Fibroblast of lung (primary cell): ENCODE measurements at regions not wholly inside any gene's neighbourhood (a gene's known extent, or its start where the extent isn't known, plus 50 kb on each side); places are given as distances from the start of the nearest gene placed in this dataset.

ENCODE experiments used
- DNase-seq, 2 donors: peaks; one replicate each; pipeline versions ENCODE4 v3.0.0 to v3.0.0-alpha.2; 2010; ENCODE audit warnings: low read depth in 2 of 2
- H2AFZ ChIP-seq: 2 replicates; pipeline ENCODE4 v1.5.1; 2012; ENCODE audit warnings: low read length, control low read depth, inconsistent platforms
- H3K27ac ChIP-seq: 2 replicates; pipeline ENCODE4 v1.5.1; 2011; ENCODE audit warnings: low read length, control low read depth; ENCODE audit not compliant: insufficient read depth
- H3K27me3 ChIP-seq: 2 replicates; pipeline ENCODE4 v1.5.1; 2011; ENCODE audit warnings: mild to moderate bottlenecking, low read length; ENCODE audit not compliant: control insufficient read depth, insufficient read depth
- H3K36me3 ChIP-seq: 2 replicates; pipeline ENCODE4 v1.5.1; 2011; ENCODE audit warnings: low read length; ENCODE audit not compliant: control insufficient read depth, insufficient read depth
- H3K4me1 ChIP-seq: 2 replicates; pipeline ENCODE4 v1.5.1; 2011; ENCODE audit warnings: low read length; ENCODE audit not compliant: control insufficient read depth, insufficient read depth; ENCODE audit errors: extremely low read depth
- H3K4me2 ChIP-seq: 2 replicates; pipeline ENCODE4 v1.5.1; 2011; ENCODE audit warnings: low read length, control low read depth; ENCODE audit not compliant: insufficient read depth; ENCODE audit errors: extremely low read depth
- H3K4me3 ChIP-seq, 4 experiments: fragments of 200-600 bp in 1 of 4; sonication (generic) in 1 of 4; replicated peaks in 1 of 4; 2 replicates each; pipeline ENCODE4 v1.5.1; 2011 to 2016; ENCODE audit warnings: low read length in 4 of 4, low read depth in 3 of 4, mild to moderate bottlenecking in 3 of 4, control low read depth in 2 of 4, inconsistent platforms in 1 of 4, mixed read lengths in 1 of 4; ENCODE audit not compliant: insufficient read depth in 1 of 4; ENCODE audit errors: control extremely low read depth in 1 of 4
- H3K79me2 ChIP-seq: 2 replicates; pipeline ENCODE4 v1.5.1; 2012; ENCODE audit warnings: mild to moderate bottlenecking, low read length, inconsistent platforms; ENCODE audit not compliant: control insufficient read depth, insufficient read depth
- H3K9ac ChIP-seq: 2 replicates; pipeline ENCODE4 v1.5.1; 2011; ENCODE audit warnings: mild to moderate bottlenecking, low read length, control low read depth; ENCODE audit not compliant: insufficient read depth
- H3K9me3 ChIP-seq: 2 replicates; pipeline ENCODE4 v1.5.1; 2012; ENCODE audit warnings: low read depth, low read length; ENCODE audit not compliant: control insufficient read depth, insufficient read depth
- H4K20me1 ChIP-seq: 2 replicates; pipeline ENCODE4 v1.5.1; 2011; ENCODE audit warnings: low read length; ENCODE audit not compliant: control insufficient read depth, insufficient read depth; ENCODE audit errors: extremely low read depth
- EZH2 ChIP-seq: IDR thresholded peaks from 2 replicates; pipeline ENCODE4 v1.5.1; 2012; ENCODE audit warnings: low read length, control low read depth, mild to moderate bottlenecking; ENCODE audit errors: missing control alignments
- TF ChIP-seq, protein P1 (sequence below), 2 donors: IDR thresholded peaks in 1 of 2; conservative IDR thresholded peaks in 1 of 2; 1 replicate in 1 of 2; 2 replicates in 1 of 2; pipeline ENCODE4 v1.5.1; 2011 to 2012; ENCODE audit warnings: low read length in 2 of 2, control low read depth in 1 of 2, inconsistent platforms in 1 of 2, low read depth in 1 of 2, mild to moderate bottlenecking in 1 of 2

DNA sequence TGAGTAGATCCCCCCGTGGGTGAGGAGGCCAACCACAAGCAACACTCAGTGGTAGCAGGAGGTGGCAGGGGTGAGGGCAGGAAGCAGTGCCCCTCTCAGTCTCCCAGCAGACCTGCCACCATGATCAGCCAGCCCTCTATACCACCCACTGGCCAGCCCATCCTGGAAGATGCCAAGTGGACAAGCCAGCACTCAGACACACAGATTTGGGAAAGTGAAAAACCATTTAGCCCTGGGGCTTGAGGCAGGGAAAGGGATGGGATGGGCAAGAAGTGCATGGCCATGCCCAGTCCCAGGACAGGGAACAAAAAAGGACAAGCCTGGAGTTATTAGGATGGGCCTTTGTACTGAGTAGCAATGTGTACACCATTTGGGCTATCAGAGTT lies 76.9 kb downstream of the HFE start:
- DNase-seq, result no peak
- TF ChIP-seq EZH2, result no peak
- TF ChIP-seq, protein P1, sequence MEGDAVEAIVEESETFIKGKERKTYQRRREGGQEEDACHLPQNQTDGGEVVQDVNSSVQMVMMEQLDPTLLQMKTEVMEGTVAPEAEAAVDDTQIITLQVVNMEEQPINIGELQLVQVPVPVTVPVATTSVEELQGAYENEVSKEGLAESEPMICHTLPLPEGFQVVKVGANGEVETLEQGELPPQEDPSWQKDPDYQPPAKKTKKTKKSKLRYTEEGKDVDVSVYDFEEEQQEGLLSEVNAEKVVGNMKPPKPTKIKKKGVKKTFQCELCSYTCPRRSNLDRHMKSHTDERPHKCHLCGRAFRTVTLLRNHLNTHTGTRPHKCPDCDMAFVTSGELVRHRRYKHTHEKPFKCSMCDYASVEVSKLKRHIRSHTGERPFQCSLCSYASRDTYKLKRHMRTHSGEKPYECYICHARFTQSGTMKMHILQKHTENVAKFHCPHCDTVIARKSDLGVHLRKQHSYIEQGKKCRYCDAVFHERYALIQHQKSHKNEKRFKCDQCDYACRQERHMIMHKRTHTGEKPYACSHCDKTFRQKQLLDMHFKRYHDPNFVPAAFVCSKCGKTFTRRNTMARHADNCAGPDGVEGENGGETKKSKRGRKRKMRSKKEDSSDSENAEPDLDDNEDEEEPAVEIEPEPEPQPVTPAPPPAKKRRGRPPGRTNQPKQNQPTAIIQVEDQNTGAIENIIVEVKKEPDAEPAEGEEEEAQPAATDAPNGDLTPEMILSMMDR (conservative IDR thresholded peaks at IDR 0.05 in 1 of 2, IDR thresholded peaks at IDR 0.05 in 1 of 2; ENCODE audit: low read depth in 1 of 2, low read length in 2 of 2), result no peak
- Histone ChIP-seq H3K4me1 (no peaks in the 10 kb centered on the region), H3K27ac (no peak overlapping the region), H3K79me2 (no peaks in the 10 kb centered on the region), H3K9ac (no peak overlapping the region), H3K4me2 (no peak overlapping the region), H3K36me3 (no peaks in the 10 kb centered on the region), H3K4me3 (no peak overlapping the region), H3K9me3 (no peaks in the 10 kb centered on the region), H2AFZ (no peak overlapping the region), H4K20me1 (no peaks in the 10 kb centered on the region), H3K27me3 (no peaks in the 10 kb centered on the region)

DNA sequence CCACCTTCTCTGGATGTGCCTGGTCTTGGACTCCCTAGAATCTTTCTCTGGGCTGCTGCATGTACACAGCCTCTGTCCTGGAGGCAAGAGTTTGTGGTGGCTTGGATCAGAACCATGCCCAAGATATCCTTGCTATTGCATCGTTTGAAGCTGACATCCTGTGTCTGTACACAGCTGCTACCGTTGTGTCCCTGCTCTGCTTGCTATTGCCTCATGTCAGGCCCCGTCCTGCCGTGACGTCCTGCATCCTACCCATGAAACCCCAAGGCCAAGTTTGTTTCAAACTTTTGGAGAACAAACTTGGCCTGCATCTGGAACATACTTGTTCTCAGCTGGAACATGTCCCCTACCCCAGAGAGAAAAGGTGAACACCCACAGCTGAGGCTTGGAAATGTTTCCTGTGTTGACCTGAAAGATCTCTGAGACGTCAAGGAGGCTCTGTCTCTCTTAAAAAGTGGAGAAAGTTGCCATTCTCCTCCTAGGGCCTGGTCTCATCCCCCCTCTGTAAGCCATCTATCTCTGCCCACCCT lies 78.1 kb downstream of the HFE start:
- Histone ChIP-seq H3K4me3 (no peak overlapping the region), H3K27me3 (no peaks in the 10 kb centered on the region), H3K9ac (no peak overlapping the region), H3K27ac (no peak overlapping the region), H3K36me3 (no peaks in the 10 kb centered on the region), H3K4me2 (no peak overlapping the region), H3K9me3 (no peaks in the 10 kb centered on the region), H3K4me1 (no peaks in the 10 kb centered on the region), H3K79me2 (no peaks in the 10 kb centered on the region), H4K20me1 (no peaks in the 10 kb centered on the region), H2AFZ (no peak overlapping the region)
- TF ChIP-seq, protein P1 (conservative IDR thresholded peaks at IDR 0.05 in 1 of 2, IDR thresholded peaks at IDR 0.05 in 1 of 2; ENCODE audit: low read depth in 1 of 2, low read length in 2 of 2), result no peak
- DNase-seq, result no peak

DNA sequence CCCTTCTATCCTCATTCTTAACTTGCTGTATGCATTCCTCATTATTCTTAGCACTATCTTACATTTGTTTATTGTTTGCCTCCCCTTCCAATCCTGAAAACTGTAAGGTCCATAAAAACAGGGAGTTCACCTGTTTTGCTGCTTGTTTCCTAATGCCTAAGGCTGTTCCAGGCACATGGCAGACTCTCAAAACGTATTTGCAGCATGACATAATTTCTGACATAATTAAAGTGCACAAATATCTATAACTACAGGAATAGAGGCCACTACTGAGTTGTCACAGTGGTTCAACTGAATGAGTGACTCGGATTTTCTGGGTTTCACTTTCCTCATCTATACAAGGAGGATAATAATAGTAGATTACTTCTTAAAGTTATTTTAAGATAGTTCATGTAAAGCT lies 83.0 kb downstream of the HFE start:
- Histone ChIP-seq H3K4me1 (no peaks in the 10 kb centered on the region), H3K27me3 (no peaks in the 10 kb centered on the region), H3K9me3 (no peaks in the 10 kb centered on the region), H2AFZ (no peak overlapping the region), H3K27ac (no peak overlapping the region), H3K9ac (no peak overlapping the region), H3K36me3 (no peaks in the 10 kb centered on the region), H3K4me2 (no peak overlapping the region), H4K20me1 (no peaks in the 10 kb centered on the region), H3K79me2 (no peaks in the 10 kb centered on the region), H3K4me3 (no peak overlapping the region)
- DNase-seq, result no peak
- no peak for TF ChIP-seq EZH2
- TF ChIP-seq, protein P1 (conservative IDR thresholded peaks at IDR 0.05 in 1 of 2, IDR thresholded peaks at IDR 0.05 in 1 of 2; ENCODE audit: low read depth in 1 of 2, low read length in 2 of 2), result no peak
